ENCODE measurements at regions not wholly inside any gene's neighbourhood (a gene's known extent, or its start where the extent isn't known, plus 50 kb on each side); places are given as distances from the start of the nearest gene placed in this dataset.

DNA sequence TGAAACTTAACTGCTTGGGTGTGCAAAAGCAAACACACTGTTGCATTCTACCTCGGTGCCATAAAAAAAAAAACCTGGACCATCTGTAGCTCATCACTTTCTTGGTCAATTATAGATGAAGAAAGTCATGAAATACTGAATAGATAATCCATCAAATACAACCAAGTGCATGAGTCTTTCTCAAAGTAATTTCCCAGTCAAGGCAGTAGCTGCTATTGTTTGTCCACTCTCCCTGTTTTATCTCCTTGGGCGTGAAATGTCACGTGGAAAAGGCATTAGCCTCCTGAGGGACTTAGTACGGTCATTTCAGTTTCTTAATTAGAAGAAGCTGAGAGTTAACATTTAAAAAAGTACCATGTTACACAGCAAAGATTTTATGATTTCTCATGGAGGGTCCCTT, 1697.9 kb downstream of the PCDH9 start:
- TF ChIP-seq POLR2A (IDR thresholded peaks at IDR 0.05), result no peak
- TF ChIP-seq, protein P1, sequence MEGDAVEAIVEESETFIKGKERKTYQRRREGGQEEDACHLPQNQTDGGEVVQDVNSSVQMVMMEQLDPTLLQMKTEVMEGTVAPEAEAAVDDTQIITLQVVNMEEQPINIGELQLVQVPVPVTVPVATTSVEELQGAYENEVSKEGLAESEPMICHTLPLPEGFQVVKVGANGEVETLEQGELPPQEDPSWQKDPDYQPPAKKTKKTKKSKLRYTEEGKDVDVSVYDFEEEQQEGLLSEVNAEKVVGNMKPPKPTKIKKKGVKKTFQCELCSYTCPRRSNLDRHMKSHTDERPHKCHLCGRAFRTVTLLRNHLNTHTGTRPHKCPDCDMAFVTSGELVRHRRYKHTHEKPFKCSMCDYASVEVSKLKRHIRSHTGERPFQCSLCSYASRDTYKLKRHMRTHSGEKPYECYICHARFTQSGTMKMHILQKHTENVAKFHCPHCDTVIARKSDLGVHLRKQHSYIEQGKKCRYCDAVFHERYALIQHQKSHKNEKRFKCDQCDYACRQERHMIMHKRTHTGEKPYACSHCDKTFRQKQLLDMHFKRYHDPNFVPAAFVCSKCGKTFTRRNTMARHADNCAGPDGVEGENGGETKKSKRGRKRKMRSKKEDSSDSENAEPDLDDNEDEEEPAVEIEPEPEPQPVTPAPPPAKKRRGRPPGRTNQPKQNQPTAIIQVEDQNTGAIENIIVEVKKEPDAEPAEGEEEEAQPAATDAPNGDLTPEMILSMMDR (IDR thresholded peaks at IDR 0.05), result no peak
- Histone ChIP-seq H3K27ac (no peak overlapping the region), H3K27me3 (no peaks in the 10 kb centered on the region), H3K4me3 (no peak overlapping the region), H3K9me3 (replicated peaks in 1 of 3) (peaks cover 0 to 2% (median 0%) of the 10 kb centered on the region in 3 donors), H3K36me3 (replicated peaks in 1 of 2) (no peaks in the 10 kb centered on the region), H3K4me1 (replicated peaks in 1 of 2) (no peaks in the 10 kb centered on the region)
- DNase-seq, result no peak
- WGBS, 4 donors, result 69 to 75% (median 74%) methylated on average over 4 of the region's 4 CpGs
- intact Hi-C loops (cut with DNase I), result no loop called here

DNA sequence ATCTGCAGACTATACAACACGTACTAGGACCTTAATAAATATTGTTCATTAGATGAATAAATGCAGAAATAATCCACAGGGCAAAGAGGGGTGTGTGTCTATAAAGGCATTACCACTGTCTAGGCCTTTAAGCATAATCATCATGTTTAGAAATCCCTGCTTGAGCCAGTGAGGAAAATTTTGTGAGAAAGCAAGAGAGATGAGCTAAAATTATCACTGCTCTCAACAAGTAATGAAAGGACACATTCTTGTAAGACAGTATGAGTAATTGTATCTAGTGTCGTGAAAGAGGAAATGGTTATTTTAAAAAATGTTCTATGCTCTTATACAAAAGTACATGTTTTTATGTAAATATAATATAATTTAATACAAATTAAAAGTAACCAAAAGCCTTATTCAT, 1699.4 kb downstream of the PCDH9 start:
- Histone ChIP-seq H3K36me3 (replicated peaks in 1 of 2) (no peaks in the 10 kb centered on the region), H3K4me3 (no peak overlapping the region), H3K4me1 (replicated peaks in 1 of 2) (no peaks in the 10 kb centered on the region), H3K27me3 (no peaks in the 10 kb centered on the region), H3K9me3 (replicated peaks in 1 of 3) (no peaks in the 10 kb centered on the region), H3K27ac (no peak overlapping the region)
- DNase-seq, result no peak
- intact Hi-C loops (cut with DNase I), result no loop called here
- TF ChIP-seq POLR2A (IDR thresholded peaks at IDR 0.05), result no peak
- WGBS, 4 donors, result 46 to 57% (median 53%) methylated on average over 2 of the region's 2 CpGs

DNA sequence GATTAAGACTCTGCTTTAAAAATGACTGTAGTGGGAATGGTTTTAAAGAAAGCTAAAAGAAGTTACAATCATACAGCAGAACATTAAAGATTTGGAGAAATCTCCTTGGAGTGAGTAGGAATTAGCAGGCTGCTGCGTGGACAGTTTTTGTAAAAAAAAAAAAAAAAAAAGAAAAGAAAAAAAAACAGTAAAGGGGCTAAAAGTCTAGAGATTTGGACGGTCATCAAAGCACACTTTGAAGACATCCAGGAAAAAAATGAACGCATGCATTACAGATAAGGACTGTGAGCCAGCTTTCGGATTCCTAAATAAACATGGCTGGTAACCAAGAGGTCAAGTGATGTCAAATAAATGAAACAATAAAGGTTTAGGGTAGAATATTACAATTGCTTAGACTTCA, 1700.6 kb downstream of the PCDH9 start:
- Histone ChIP-seq H3K27ac (no peak overlapping the region), H3K4me1 (replicated peaks in 1 of 2) (no peaks in the 10 kb centered on the region), H3K36me3 (replicated peaks in 1 of 2) (no peaks in the 10 kb centered on the region), H3K4me3 (no peak overlapping the region), H3K9me3 (replicated peaks in 1 of 3) (no peaks in the 10 kb centered on the region), H3K27me3 (no peaks in the 10 kb centered on the region)
- DNase-seq, result no peak
- 25 to 32% (median 29%) methylated on average over 4 of the region's 4 CpGs for WGBS, 4 donors
- no peak for TF ChIP-seq POLR2A (IDR thresholded peaks at IDR 0.05)
- TF ChIP-seq, protein P1 (IDR thresholded peaks at IDR 0.05), result no peak
- intact Hi-C loops (cut with DNase I), result no loop called here

DNA sequence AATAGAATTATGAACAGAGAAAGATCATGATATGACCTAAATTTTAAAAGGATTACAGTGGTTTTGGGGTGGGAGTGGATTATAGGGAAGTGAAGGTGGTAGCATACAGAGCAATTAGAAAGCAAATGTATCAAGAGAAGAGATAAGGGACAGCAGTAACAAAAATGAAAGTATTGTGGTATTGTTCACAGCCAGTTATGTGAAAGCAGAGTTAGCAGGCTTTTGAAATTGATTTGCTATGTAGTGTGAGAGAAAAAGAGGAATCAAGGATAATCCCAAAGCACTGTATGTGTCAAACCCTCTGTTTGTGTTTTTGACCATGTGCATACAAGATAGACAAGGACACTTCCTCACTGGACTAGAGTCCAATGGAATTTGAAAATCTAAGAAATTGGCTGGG, 1721.4 kb downstream of the PCDH9 start:
- intact Hi-C loops (cut with DNase I), result no loop called here
- Histone ChIP-seq H3K4me3 (no peak overlapping the region), H3K36me3 (replicated peaks in 1 of 2) (no peaks in the 10 kb centered on the region), H3K27ac (no peak overlapping the region), H3K27me3 (no peaks in the 10 kb centered on the region), H3K4me1 (replicated peaks in 1 of 2) (no peaks in the 10 kb centered on the region), H3K9me3 (replicated peaks in 1 of 3) (no peaks in the 10 kb centered on the region)
- no peak for DNase-seq
- no peak for TF ChIP-seq POLR2A (IDR thresholded peaks at IDR 0.05)
- TF ChIP-seq, protein P1 (IDR thresholded peaks at IDR 0.05), result no peak

DNA sequence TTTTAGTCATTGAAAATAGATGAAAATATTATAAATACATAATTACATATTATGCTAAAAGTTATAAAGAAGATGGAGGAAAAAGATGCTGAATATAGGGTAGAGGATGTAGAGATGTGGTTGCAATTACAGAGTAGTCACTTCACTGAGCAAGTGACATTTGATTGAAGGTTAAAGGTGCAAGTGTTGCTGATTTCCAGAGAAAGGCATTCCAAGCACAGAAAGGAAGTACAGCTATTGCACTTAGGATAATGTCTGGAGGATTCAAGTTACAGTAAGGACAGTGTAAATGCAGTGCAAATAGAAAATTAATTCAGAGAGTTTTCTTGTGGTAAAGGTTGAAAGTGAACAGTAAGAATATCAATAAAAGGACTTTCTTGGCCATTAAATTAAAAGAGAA, 1721.8 kb downstream of the PCDH9 start:
- intact Hi-C loops (cut with DNase I), result no loop called here
- H3K27me3 ChIP-seq, result no peaks in the 10 kb centered on the region
- no peak for DNase-seq
- no peak overlapping the region for H3K27ac ChIP-seq
- TF ChIP-seq, protein P1 (IDR thresholded peaks at IDR 0.05), result no peak
- TF ChIP-seq POLR2A (IDR thresholded peaks at IDR 0.05), result no peak
- H3K4me3 ChIP-seq, result no peak overlapping the region
- no peaks in the 10 kb centered on the region for H3K36me3 ChIP-seq (replicated peaks in 1 of 2)
- H3K4me1 ChIP-seq (replicated peaks in 1 of 2), result no peaks in the 10 kb centered on the region
- H3K9me3 ChIP-seq (replicated peaks in 1 of 3), result no peaks in the 10 kb centered on the region
